GM18858 (cell line): ENCODE measurements at regions not wholly inside any gene's neighbourhood (a gene's known extent, or its start where the extent isn't known, plus 50 kb on each side); places are given as distances from the start of the nearest gene placed in this dataset.

Experiments used
- ATAC-seq: cut with Tn5 transposase; IDR thresholded peaks from one replicate; pipeline ENCODE4 v1.9.1; 2021; ENCODE audit not compliant: unreplicated experiment

GRCh38 chr3:10555263-10555662, 49.9 kb upstream of the ATP2B2 start:
- no peak for ATAC-seq

GRCh38 chr3:10556312-10556711, 50.9 kb upstream of the ATP2B2 start:
- no peak for ATAC-seq

GRCh38 chr3:10557250-10557649, 51.9 kb upstream of the ATP2B2 start:
- ATAC-seq: no peak

GRCh38 chr3:10557781-10558373, 52.5 kb upstream of the ATP2B2 start:
- ATAC-seq: no peak

- no peak for ATAC-seq
Observed at GRCh38 chr3:10558736-10559135, 53.4 kb upstream of the ATP2B2 start.

- ATAC-seq: no peak
Observed at GRCh38 chr3:10560060-10560861, 54.9 kb upstream of the ATP2B2 start.

- no peak for ATAC-seq
Observed at GRCh38 chr3:10561162-10561945, 56.0 kb upstream of the ATP2B2 start.

- no peak for ATAC-seq
Observed at GRCh38 chr3:10561946-10562560, 56.7 kb upstream of the ATP2B2 start.

GRCh38 chr3:10563396-10563795, 58.0 kb upstream of the ATP2B2 start:
- peak; percentile 67 for ATAC-seq

- ATAC-seq: no peak
Observed at GRCh38 chr3:10565814-10566213, 60.4 kb upstream of the ATP2B2 start.

- ATAC-seq: no peak
Observed at GRCh38 chr3:10566451-10566850, 61.1 kb upstream of the ATP2B2 start.

GRCh38 chr3:10568549-10568948, 63.2 kb upstream of the ATP2B2 start:
- ATAC-seq: no peak

- no peak for ATAC-seq
Observed at GRCh38 chr3:10570196-10570946, 65.0 kb upstream of the ATP2B2 start.

GRCh38 chr3:10574101-10574620, 68.8 kb upstream of the ATP2B2 start:
- no peak for ATAC-seq

- no peak for ATAC-seq
Observed at GRCh38 chr3:10575601-10576160, 70.3 kb upstream of the ATP2B2 start.

- ATAC-seq: no peak
Observed at GRCh38 chr3:10577486-10577885, 72.1 kb upstream of the ATP2B2 start.

- ATAC-seq: no peak
Observed at GRCh38 chr3:10580426-10580825, 75.0 kb upstream of the ATP2B2 start.

- ATAC-seq: no peak
Observed at GRCh38 chr3:10581251-10581650, 75.9 kb upstream of the ATP2B2 start.

- no peak for ATAC-seq
Observed at GRCh38 chr3:10581716-10582115, 76.3 kb upstream of the ATP2B2 start.

- no peak for ATAC-seq
Observed at GRCh38 chr3:10582733-10583132, 77.3 kb upstream of the ATP2B2 start.
